CD14-positive monocyte (primary cell): ENCODE measurements at regions not wholly inside any gene's neighbourhood (a gene's known extent, or its start where the extent isn't known, plus 50 kb on each side); places are given as distances from the start of the nearest gene placed in this dataset.

Source experiments
- DNase-seq, 3 donors: peaks; one replicate each; pipeline ENCODE4 v3.0.0-alpha.2; 2011 to 2022
- H2AFZ ChIP-seq: 2 replicates; pipeline ENCODE4 v1.6.0; 2012; ENCODE audit warnings: mild to moderate bottlenecking, low read depth, low read length, inconsistent platforms; ENCODE audit not compliant: insufficient read depth, poor library complexity, severe bottlenecking
- H3K27ac ChIP-seq, 2 donors: 1 replicate in 1 of 2; 2 replicates in 1 of 2; pipeline ENCODE4 v1.5.1; 2012 to 2013; ENCODE audit warnings: low read length in 2 of 2, control low read depth in 1 of 2, inconsistent platforms in 1 of 2, low read depth in 1 of 2, mild to moderate bottlenecking in 1 of 2
- H3K27me3 ChIP-seq, 2 donors: one replicate each; pipeline versions ENCODE4 v1.6.0 to v1.6.1; 2011 to 2013; ENCODE audit warnings: low read length in 2 of 2; ENCODE audit not compliant: control insufficient read depth in 2 of 2, insufficient read depth in 2 of 2
- H3K36me3 ChIP-seq, 2 donors: replicated peaks in 1 of 2; 1 replicate in 1 of 2; 2 replicates in 1 of 2; pipeline versions ENCODE4 v1.5.1 to v1.6.1; 2012 to 2013; ENCODE audit warnings: low read length in 2 of 2, control low read depth in 1 of 2, inconsistent platforms in 1 of 2, mild to moderate bottlenecking in 1 of 2; ENCODE audit not compliant: insufficient read depth in 2 of 2, control insufficient read depth in 1 of 2
- H3K4me1 ChIP-seq, 2 donors: 1 replicate in 1 of 2; 2 replicates in 1 of 2; pipeline versions ENCODE4 v1.5.1 to v1.6.1; 2012 to 2013; ENCODE audit warnings: low read length in 2 of 2, control low read depth in 1 of 2, inconsistent platforms in 1 of 2, mild to moderate bottlenecking in 1 of 2, moderate library complexity in 1 of 2; ENCODE audit not compliant: insufficient read depth in 2 of 2, control insufficient read depth in 1 of 2
- H3K4me2 ChIP-seq: replicated peaks from 2 replicates; pipeline ENCODE3; 2012; ENCODE audit warnings: low read length, moderate library complexity, mild to moderate bottlenecking; ENCODE audit not compliant: poor library complexity, severe bottlenecking; ENCODE audit errors: extremely low read depth
- H3K4me3 ChIP-seq, 3 experiments: fragments of 200-600 bp in 1 of 3; sonication (generic) in 1 of 3; replicated peaks in 1 of 3; 1 replicate in 2 of 3; 2 replicates in 1 of 3; pipeline ENCODE4 v1.5.1; 2011 to 2013; ENCODE audit warnings: low read length in 3 of 3, mild to moderate bottlenecking in 3 of 3, control low read depth in 2 of 3, low read depth in 2 of 3, inconsistent platforms in 1 of 3, moderate library complexity in 1 of 3
- H3K79me2 ChIP-seq: 2 replicates; pipeline ENCODE4 v1.6.0; 2012; ENCODE audit warnings: mild to moderate bottlenecking, control low read depth, inconsistent platforms, low read length, moderate library complexity; ENCODE audit not compliant: insufficient read depth
- H3K9ac ChIP-seq: 2 replicates; pipeline ENCODE4 v1.6.0; 2017; ENCODE audit warnings: low read length, mild to moderate bottlenecking; ENCODE audit not compliant: insufficient read depth, poor library complexity, severe bottlenecking
- H3K9me3 ChIP-seq, 2 donors: replicated peaks in 1 of 2; 1 replicate in 1 of 2; 2 replicates in 1 of 2; pipeline versions ENCODE4 v1.5.1 to v1.6.1; 2012 to 2013; ENCODE audit warnings: low read length in 2 of 2, control low read depth in 1 of 2; ENCODE audit not compliant: control insufficient read depth in 1 of 2, insufficient read depth in 1 of 2
- H4K20me1 ChIP-seq: 2 replicates; pipeline ENCODE4 v1.6.0; 2012; ENCODE audit warnings: mild to moderate bottlenecking, low read length, control low read depth, moderate library complexity; ENCODE audit not compliant: insufficient read depth
- H3K27ac Mint-ChIP-seq, 7 donors: one replicate each; pipeline ENCODE4 v1.8.0; 2020; ENCODE audit warnings: mild to moderate bottlenecking in 7 of 7, mixed read lengths in 7 of 7, moderate library complexity in 6 of 7, inconsistent platforms in 2 of 7
- H3K27me3 Mint-ChIP-seq, 3 donors: one replicate each; pipeline ENCODE4 v1.8.0; 2021 to 2022; ENCODE audit warnings: low read depth in 3 of 3, mild to moderate bottlenecking in 3 of 3, mixed read lengths in 3 of 3, moderate library complexity in 3 of 3, inconsistent platforms in 1 of 3
- H3K36me3 Mint-ChIP-seq, 2 donors: one replicate each; pipeline ENCODE4 v1.8.0; 2020; ENCODE audit warnings: mixed read lengths in 2 of 2, inconsistent platforms in 1 of 2, mild to moderate bottlenecking in 1 of 2
- H3K4me1 Mint-ChIP-seq: one replicate; pipeline ENCODE4 v1.8.0; 2020; ENCODE audit warnings: mild to moderate bottlenecking, mixed read lengths
- H3K4me3 Mint-ChIP-seq, 2 donors: one replicate each; pipeline ENCODE4 v1.8.0; 2020; ENCODE audit warnings: mild to moderate bottlenecking in 2 of 2, mixed read lengths in 2 of 2, moderate library complexity in 1 of 2
- H3K9me3 Mint-ChIP-seq, 7 donors: one replicate each; pipeline ENCODE4 v1.8.0; 2020 to 2022; ENCODE audit warnings: mixed read lengths in 7 of 7, mild to moderate bottlenecking in 6 of 7, moderate library complexity in 6 of 7, inconsistent platforms in 2 of 7
- CTCF ChIP-seq: fragments of 200-600 bp; IDR thresholded peaks from one replicate; pipeline ENCODE4 v1.8.0; 2022; ENCODE audit warnings: antibody characterized with exemption, mild to moderate bottlenecking
- WGBS: methylation state at CpG from one replicate; pipeline ENCODE4 v1.1.5; 2013; ENCODE audit warnings: missing lambda C conversion rate; ENCODE audit not compliant: insufficient coverage; 5-methylcytosine and 5-hydroxymethylcytosine counted together
- intact Hi-C, 2 donors: fragments of 100-400 bp; cut with micrococcal nuclease; formaldehyde crosslinking; loops; one replicate each; pipeline versions ENCODE4 v1.15.0 to v1.15.1; 2023

DNA sequence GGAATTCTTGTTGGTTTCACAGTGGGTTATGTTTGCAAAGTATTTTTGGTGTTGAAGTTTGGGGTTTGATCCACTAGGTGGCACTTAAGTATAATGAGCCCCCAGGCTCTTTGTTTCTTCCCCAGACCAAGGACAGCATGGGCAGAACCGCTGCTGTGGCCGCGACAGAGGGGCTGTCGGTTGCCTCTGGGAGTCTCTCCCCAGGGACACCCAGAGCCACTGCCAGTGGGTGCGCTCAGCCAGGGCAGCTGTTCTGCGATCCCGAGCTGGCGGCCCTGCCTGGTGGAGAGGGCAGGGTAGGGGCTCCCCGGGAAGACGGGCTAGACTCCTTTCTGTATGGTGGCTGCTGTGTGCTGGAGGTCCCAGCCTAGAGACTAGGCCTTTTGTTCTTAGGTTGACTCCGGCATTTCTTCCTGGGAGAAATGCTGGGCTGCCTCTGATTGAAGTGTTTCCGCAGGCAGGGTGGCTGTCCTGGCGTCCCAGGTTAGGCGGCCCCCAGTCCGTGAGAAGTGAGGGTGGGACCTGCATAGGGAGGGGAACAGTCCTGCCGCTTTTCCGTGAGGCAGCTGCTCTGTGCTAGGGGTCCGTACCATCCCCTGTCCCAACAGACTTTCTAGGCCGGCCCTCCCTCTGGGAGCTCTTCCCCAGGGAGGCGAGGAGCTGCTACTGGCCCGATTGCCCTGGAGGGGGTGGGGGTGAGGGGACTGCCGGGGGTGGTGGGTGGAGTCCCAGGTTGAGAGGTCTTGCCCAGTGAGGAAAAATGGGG, 253.1 kb upstream of the PELI2 start:
- peaks cover 24 to 38% (median 32%) of the 10 kb centered on the region in 7 donors for H3K9me3 Mint-ChIP-seq
- peaks cover 0 to 6% (median 0%) of the 10 kb centered on the region in 3 donors for H3K27me3 Mint-ChIP-seq
- Histone ChIP-seq H3K27me3 (no peaks in the 10 kb centered on the region), H3K9ac (no peak overlapping the region), H3K27ac (no peak overlapping the region), H3K79me2 (no peaks in the 10 kb centered on the region), H3K36me3 (no peaks in the 10 kb centered on the region), H3K4me2 (no peak overlapping the region), H3K9me3 (peaks cover 9 to 14% of the 10 kb centered on the region in 2 donors), H4K20me1 (no peaks in the 10 kb centered on the region), H3K4me1 (peaks cover 19 to 25% of the 10 kb centered on the region in 2 donors), H2AFZ (no peak overlapping the region), H3K4me3 (no peak overlapping the region)
- intact Hi-C loops: no loop called here
- WGBS: 95% methylated on average over 13 of the region's 22 CpGs
- no peaks in the 10 kb centered on the region for H3K36me3 Mint-ChIP-seq
- H3K4me3 Mint-ChIP-seq: no peak overlapping the region
- no peak overlapping the region for H3K27ac Mint-ChIP-seq
- peak; percentile 28 for TF ChIP-seq CTCF
- DNase-seq: peak in 1 of 3 donors; percentile 12
- H3K4me1 Mint-ChIP-seq: peaks cover 26% of the 10 kb centered on the region

GRCh38 chr14:55867311-55867710, 250.9 kb upstream of the PELI2 start:
- Histone ChIP-seq H3K4me1 (peaks cover 19 to 25% of the 10 kb centered on the region in 2 donors), H3K4me2 (peak overlapping the region; percentile 38), H3K27me3 (no peaks in the 10 kb centered on the region), H3K79me2 (no peaks in the 10 kb centered on the region), H3K36me3 (no peaks in the 10 kb centered on the region), H3K27ac (peak overlapping the region in 1 of 2 donors; percentile 43), H3K4me3 (peak overlapping the region in 1 of 3 experiments; percentile 25), H4K20me1 (no peaks in the 10 kb centered on the region), H3K9ac (no peak overlapping the region), H2AFZ (no peak overlapping the region), H3K9me3 (peaks cover 5 to 14% of the 10 kb centered on the region in 2 donors)
- Mint-ChIP-seq H3K9me3 (peaks cover 15 to 22% (median 18%) of the 10 kb centered on the region in 7 donors), H3K27ac (peak overlapping the region in 6 of 7 donors; percentile 50 to 84 (median 60)), H3K4me3 (peak overlapping the region in 1 of 2 donors; percentile 11), H3K4me1 (peaks cover 26% of the 10 kb centered on the region), H3K36me3 (no peaks in the 10 kb centered on the region), H3K27me3 (peaks cover 0 to 4% (median 0%) of the 10 kb centered on the region in 3 donors)
- intact Hi-C loops: no loop called here
- DNase-seq: peak in 1 of 3 donors; percentile 30
- no peak for TF ChIP-seq CTCF
